ENCODE measurements at regions not wholly inside any gene's neighbourhood (a gene's known extent, or its start where the extent isn't known, plus 50 kb on each side); places are given as distances from the start of the nearest gene placed in this dataset.

DNA sequence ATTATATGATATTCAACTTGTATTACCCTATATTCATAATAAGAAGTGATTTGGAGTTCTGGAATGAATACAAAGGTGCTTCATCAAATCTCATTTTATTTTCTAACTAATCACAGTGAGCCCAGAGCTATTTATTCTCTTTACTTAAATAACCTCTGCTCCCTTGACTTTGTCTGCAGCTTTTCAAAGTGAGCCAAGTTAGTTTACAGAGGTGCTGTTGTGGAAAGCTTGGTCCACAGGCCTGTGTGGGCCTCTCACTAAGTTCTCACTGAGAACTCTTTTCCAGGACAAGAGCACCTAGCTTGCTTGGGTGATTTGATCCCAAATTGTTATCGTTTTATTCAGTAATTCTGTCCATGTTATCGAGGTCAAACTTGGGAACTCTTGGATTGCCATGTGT lies 319.3 kb downstream of the RFC3 start:
- DNase-seq (ENCODE audit: insufficient read length), result no peak
- TF ChIP-seq POLR2A (IDR thresholded peaks at IDR 0.05; ENCODE audit: low read depth, low read length), result no peak
- TF ChIP-seq POLR2AphosphoS5 (IDR thresholded peaks at IDR 0.05; ENCODE audit: low read depth, low read length), result no peak
- TF ChIP-seq TAF1 (IDR thresholded peaks at IDR 0.05; ENCODE audit: borderline replicate concordance, low read depth, low read length), result no peak
- FAIRE-seq, result no peak

DNA sequence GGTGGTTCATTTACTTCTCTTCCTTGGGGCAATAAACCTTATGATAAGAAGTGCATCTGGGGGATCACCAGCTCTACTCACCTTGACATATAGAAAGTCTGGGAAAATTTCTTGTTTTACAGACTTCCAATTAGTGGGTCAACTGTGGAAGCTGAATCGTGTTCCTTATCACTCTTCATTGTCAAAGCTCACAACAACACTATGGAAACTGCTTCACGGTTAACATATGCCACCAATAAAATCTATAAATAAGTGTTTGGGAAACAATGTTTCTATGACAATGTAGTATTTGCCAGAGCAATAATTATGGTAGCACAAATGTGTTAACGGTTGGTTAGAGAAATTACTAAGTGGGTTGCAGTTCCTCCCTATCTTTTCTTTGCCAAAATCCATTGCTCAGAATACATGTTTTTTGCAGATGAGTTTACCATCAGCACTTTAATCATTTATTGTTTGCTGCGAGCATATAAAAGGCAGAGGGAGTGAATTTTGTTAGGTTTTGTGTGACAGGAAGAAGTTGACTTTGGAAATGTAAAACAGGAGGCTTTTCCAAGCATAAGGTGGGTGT lies 321.8 kb downstream of the RFC3 start:
- no peak for FAIRE-seq
- no peak for DNase-seq (ENCODE audit: insufficient read length)
- TF ChIP-seq TAF1 (IDR thresholded peaks at IDR 0.05; ENCODE audit: borderline replicate concordance, low read depth, low read length), result no peak
- no peak for TF ChIP-seq POLR2A (IDR thresholded peaks at IDR 0.05; ENCODE audit: low read depth, low read length)
- no peak for TF ChIP-seq POLR2AphosphoS5 (IDR thresholded peaks at IDR 0.05; ENCODE audit: low read depth, low read length)

DNA sequence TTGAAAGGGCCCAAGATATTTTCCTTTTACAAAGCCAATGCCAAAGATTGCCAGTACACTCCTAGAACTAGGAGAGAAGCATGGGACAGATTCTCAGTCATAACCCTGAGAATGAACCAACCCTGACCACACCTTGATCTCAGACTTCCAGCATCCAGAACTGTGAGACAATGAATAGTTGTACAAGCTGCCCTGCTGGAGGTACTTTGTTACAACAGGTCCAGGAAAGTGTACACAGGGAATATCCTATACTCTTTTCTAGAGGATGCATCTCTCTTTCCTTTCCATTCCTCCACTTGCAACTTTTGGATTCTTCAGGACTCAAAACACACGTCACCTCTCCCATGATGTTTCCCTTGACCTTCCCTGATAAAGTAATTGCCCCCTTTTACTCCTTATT lies 325.7 kb downstream of the RFC3 start:
- DNase-seq (ENCODE audit: insufficient read length), result no peak
- no peak for FAIRE-seq
- TF ChIP-seq TAF1 (IDR thresholded peaks at IDR 0.05; ENCODE audit: borderline replicate concordance, low read depth, low read length) (no peak), POLR2AphosphoS5 (IDR thresholded peaks at IDR 0.05; ENCODE audit: low read depth, low read length) (no peak), POLR2A (IDR thresholded peaks at IDR 0.05; ENCODE audit: low read depth, low read length) (no peak)

GRCh38 chr13:34144142-34144541 lies 326.2 kb downstream of the RFC3 start:
- FAIRE-seq (no peak), DNase-seq (ENCODE audit: insufficient read length) (no peak)
- TF ChIP-seq POLR2AphosphoS5 (IDR thresholded peaks at IDR 0.05; ENCODE audit: low read depth, low read length) (no peak), POLR2A (IDR thresholded peaks at IDR 0.05; ENCODE audit: low read depth, low read length) (no peak)

DNA sequence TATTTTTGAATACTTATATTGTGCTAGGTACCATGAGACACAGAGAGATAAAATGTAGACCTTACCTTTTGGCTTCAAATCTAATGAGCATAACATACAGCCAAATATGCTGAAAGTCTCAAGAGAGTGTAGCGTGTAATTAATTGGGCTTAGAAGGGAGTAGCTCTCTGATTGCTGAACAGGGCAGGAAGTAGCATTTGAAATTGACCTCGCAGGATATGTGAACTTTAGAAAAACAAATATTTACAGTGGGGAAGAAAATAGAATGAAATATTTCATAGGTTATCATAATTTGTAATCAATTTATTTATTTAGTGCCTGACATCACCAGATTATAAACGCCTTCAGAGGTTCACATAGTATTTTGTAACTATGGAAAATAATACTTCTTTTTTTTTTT lies 327.1 kb downstream of the RFC3 start:
- TF ChIP-seq POLR2A (IDR thresholded peaks at IDR 0.05; ENCODE audit: low read depth, low read length), result no peak
- TF ChIP-seq TAF1 (IDR thresholded peaks at IDR 0.05; ENCODE audit: borderline replicate concordance, low read depth, low read length), result no peak
- TF ChIP-seq POLR2AphosphoS5 (IDR thresholded peaks at IDR 0.05; ENCODE audit: low read depth, low read length), result no peak
- DNase-seq (ENCODE audit: insufficient read length) (no peak), FAIRE-seq (no peak)

DNA sequence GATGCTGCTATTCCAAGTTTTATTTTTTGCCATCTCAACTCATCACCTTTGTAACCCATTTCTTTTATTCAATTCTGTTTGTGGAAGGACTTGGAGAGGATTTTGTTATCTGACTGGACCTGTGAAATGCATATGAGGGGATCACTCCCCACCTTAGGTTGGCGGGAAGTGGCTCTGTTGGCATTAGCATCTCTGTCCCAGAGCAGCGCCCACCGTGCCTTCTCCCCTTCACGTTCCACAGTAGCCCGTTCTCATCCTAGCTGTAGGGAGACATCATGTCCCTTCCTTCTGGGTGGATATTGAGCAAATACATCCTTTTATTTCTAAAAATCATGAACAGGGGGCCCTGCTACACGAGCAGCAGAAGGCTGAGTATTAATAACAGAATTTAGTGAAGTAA lies 330.4 kb downstream of the RFC3 start:
- TF ChIP-seq TAF1 (IDR thresholded peaks at IDR 0.05; ENCODE audit: borderline replicate concordance, low read depth, low read length), result no peak
- no peak for TF ChIP-seq POLR2A (IDR thresholded peaks at IDR 0.05; ENCODE audit: low read depth, low read length)
- TF ChIP-seq POLR2AphosphoS5 (IDR thresholded peaks at IDR 0.05; ENCODE audit: low read depth, low read length), result no peak
- DNase-seq (ENCODE audit: insufficient read length) (no peak), FAIRE-seq (no peak)

DNA sequence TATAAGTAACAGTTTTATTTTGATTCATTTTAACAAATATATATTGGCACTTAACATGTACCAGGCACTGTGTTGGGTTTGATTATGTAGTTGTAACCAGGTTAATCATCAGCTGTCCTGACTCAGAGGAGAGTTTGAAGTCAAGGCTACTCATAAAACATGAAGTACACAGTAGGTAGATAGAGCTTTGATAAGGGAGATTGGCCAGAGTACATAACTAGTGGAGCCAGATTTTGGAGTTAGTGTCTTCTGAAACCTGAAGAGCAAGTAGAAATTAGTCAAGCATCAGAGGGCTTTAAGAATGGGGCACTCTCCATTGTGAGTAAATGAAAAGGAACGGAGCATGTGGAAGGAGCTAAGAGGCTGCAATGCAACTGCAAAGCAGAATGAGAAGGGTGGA lies 333.9 kb downstream of the RFC3 start:
- no peak for FAIRE-seq
- TF ChIP-seq POLR2AphosphoS5 (IDR thresholded peaks at IDR 0.05; ENCODE audit: low read depth, low read length) (no peak), POLR2A (IDR thresholded peaks at IDR 0.05; ENCODE audit: low read depth, low read length) (no peak), TAF1 (IDR thresholded peaks at IDR 0.05; ENCODE audit: borderline replicate concordance, low read depth, low read length) (no peak)

GRCh38 chr13:34152409-34152808 lies 334.5 kb downstream of the RFC3 start:
- TF ChIP-seq POLR2A (IDR thresholded peaks at IDR 0.05; ENCODE audit: low read depth, low read length), result no peak
- no peak for TF ChIP-seq POLR2AphosphoS5 (IDR thresholded peaks at IDR 0.05; ENCODE audit: low read depth, low read length)
- no peak for TF ChIP-seq TAF1 (IDR thresholded peaks at IDR 0.05; ENCODE audit: borderline replicate concordance, low read depth, low read length)
- no peak for DNase-seq (ENCODE audit: insufficient read length)
- FAIRE-seq, result no peak

More for the DNA sequence above, 333.9 kb downstream of the RFC3 start:
- no peak for DNase-seq (ENCODE audit: insufficient read length)

GRCh38 chr13:34152996-34153395 lies 335.0 kb downstream of the RFC3 start:
- TF ChIP-seq TAF1 (IDR thresholded peaks at IDR 0.05; ENCODE audit: borderline replicate concordance, low read depth, low read length) (no peak), POLR2A (IDR thresholded peaks at IDR 0.05; ENCODE audit: low read depth, low read length) (no peak), POLR2AphosphoS5 (IDR thresholded peaks at IDR 0.05; ENCODE audit: low read depth, low read length) (no peak)
- no peak for DNase-seq (ENCODE audit: insufficient read length)

GRCh38 chr13:34153428-34154180 lies 335.7 kb downstream of the RFC3 start:
- TF ChIP-seq POLR2AphosphoS5 (IDR thresholded peaks at IDR 0.05; ENCODE audit: low read depth, low read length), result no peak
- no peak for TF ChIP-seq TAF1 (IDR thresholded peaks at IDR 0.05; ENCODE audit: borderline replicate concordance, low read depth, low read length)
- TF ChIP-seq POLR2A (IDR thresholded peaks at IDR 0.05; ENCODE audit: low read depth, low read length), result no peak
- FAIRE-seq (no peak), DNase-seq (ENCODE audit: insufficient read length) (no peak)

More at GRCh38 chr13:34152996-34153395, 335.0 kb downstream of the RFC3 start:
- FAIRE-seq, result no peak

- TF ChIP-seq TAF1 (IDR thresholded peaks at IDR 0.05; ENCODE audit: borderline replicate concordance, low read depth, low read length) (no peak), POLR2AphosphoS5 (IDR thresholded peaks at IDR 0.05; ENCODE audit: low read depth, low read length) (no peak), POLR2A (IDR thresholded peaks at IDR 0.05; ENCODE audit: low read depth, low read length) (no peak)
- no peak for DNase-seq (ENCODE audit: insufficient read length)
- no peak for FAIRE-seq
These were observed 338.1 kb downstream of the RFC3 start for GRCh38 chr13:34155931-34156607.
